Ovary (tissue), 3 donors: ENCODE measurements at regions not wholly inside any gene's neighbourhood (a gene's known extent, or its start where the extent isn't known, plus 50 kb on each side); places are given as distances from the start of the nearest gene placed in this dataset.

Experiments used
- EP300 ChIP-seq: sonication (generic); formaldehyde crosslinking; IDR thresholded peaks from one replicate; pipeline ENCODE4 v1.6.1; 2017; ENCODE audit warnings: antibody characterized with exemption
- POLR2A ChIP-seq: fragments of 450-650 bp; IDR thresholded peaks from one replicate; pipeline ENCODE4 v1.6.1; 2017; ENCODE audit warnings: antibody characterized with exemption, mild to moderate bottlenecking, moderate library complexity
- TF ChIP-seq, protein P1 (sequence below), 3 donors: fragments of 450-650 bp in 2 of 3; fragments of 200-600 bp in 1 of 3; IDR thresholded peaks; one replicate each; pipeline versions ENCODE4 v1.5.1 to v1.8.0; 2016 to 2022; ENCODE audit warnings: antibody characterized with exemption in 3 of 3, mild to moderate bottlenecking in 1 of 3
- donor health status: DM: no; HTN: no; CAD: no.

DNA sequence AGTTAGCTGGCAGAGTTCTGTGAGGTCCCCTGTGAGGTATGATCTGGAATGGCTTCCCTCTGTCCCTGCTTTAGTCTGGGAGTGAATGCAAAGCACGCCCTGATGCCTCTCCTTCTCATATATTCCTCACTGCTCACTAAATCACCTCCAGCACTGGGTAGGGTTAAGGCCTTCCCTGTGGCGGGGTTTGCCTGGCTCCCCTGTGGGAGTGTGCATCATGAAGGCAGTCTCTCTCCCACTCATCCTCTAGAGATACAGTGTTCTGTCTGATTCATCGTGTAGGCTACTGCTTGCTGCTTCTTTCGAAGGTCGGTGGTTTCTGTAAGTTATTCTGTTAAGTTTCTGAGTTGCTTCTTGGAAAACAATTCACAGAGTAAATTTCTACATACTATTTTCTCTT lies 420.0 kb upstream of the EYS start:
- TF ChIP-seq, protein P1, sequence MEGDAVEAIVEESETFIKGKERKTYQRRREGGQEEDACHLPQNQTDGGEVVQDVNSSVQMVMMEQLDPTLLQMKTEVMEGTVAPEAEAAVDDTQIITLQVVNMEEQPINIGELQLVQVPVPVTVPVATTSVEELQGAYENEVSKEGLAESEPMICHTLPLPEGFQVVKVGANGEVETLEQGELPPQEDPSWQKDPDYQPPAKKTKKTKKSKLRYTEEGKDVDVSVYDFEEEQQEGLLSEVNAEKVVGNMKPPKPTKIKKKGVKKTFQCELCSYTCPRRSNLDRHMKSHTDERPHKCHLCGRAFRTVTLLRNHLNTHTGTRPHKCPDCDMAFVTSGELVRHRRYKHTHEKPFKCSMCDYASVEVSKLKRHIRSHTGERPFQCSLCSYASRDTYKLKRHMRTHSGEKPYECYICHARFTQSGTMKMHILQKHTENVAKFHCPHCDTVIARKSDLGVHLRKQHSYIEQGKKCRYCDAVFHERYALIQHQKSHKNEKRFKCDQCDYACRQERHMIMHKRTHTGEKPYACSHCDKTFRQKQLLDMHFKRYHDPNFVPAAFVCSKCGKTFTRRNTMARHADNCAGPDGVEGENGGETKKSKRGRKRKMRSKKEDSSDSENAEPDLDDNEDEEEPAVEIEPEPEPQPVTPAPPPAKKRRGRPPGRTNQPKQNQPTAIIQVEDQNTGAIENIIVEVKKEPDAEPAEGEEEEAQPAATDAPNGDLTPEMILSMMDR (IDR thresholded peaks at IDR 0.05): no peak
- TF ChIP-seq EP300: no peak
- no peak for TF ChIP-seq POLR2A
